AG09319 (cell line): ENCODE measurements at regions not wholly inside any gene's neighbourhood (a gene's known extent, or its start where the extent isn't known, plus 50 kb on each side); places are given as distances from the start of the nearest gene placed in this dataset.
"Not testable (repeated sequence)": the region's sequence is repeated elsewhere in the genome, so short reads cannot be mapped to it uniquely, and the experiment has no call there.

ENCODE experiments used
- DNase-seq: peaks from one replicate; pipeline ENCODE4 v3.0.0-alpha.2; 2010; ENCODE audit warnings: low read depth; ENCODE audit errors: extremely low read depth
- CTCF ChIP-seq: IDR thresholded peaks from 2 replicates; pipeline ENCODE4 v1.5.1; 2011; ENCODE audit warnings: low read depth, mild to moderate bottlenecking, inconsistent platforms, low read length, moderate library complexity

GRCh38 chr6:135604035-135604860, 106.7 kb upstream of the AHI1 start:
- no peak for TF ChIP-seq CTCF
- no peak for DNase-seq

- no peak for TF ChIP-seq CTCF
- no peak for DNase-seq
These were observed 107.8 kb upstream of the AHI1 start for GRCh38 chr6:135605278-135605790.

DNA sequence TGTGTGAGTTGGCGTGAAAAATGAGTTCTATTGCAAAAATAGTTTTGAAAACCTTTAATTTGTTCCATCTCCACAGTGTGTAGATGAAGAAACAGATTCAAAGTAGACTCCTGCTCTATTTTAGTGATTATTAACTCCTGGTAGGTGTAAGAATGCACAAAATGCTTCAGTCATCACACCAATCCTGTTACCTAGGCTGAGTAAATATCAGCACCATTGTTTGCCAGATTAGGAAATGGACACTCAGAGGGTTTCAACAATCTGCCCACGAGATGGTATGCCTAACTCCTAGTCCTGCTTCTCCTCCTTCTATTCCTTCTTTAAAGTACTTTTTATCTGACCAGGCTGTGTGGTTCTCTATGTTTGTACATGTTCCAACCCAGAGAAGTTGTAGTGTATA, 108.9 kb upstream of the AHI1 start:
- TF ChIP-seq CTCF: no peak
- no peak for DNase-seq

- TF ChIP-seq CTCF: no peak
- no peak for DNase-seq
These were observed 110.5 kb upstream of the AHI1 start for GRCh38 chr6:135608031-135608430.

GRCh38 chr6:135610192-135610591, 112.7 kb upstream of the AHI1 start:
- not testable (repeated sequence) for DNase-seq

- no peak for TF ChIP-seq CTCF
- no peak for DNase-seq
These were observed 119.1 kb upstream of the AHI1 start for GRCh38 chr6:135616655-135617054.

DNA sequence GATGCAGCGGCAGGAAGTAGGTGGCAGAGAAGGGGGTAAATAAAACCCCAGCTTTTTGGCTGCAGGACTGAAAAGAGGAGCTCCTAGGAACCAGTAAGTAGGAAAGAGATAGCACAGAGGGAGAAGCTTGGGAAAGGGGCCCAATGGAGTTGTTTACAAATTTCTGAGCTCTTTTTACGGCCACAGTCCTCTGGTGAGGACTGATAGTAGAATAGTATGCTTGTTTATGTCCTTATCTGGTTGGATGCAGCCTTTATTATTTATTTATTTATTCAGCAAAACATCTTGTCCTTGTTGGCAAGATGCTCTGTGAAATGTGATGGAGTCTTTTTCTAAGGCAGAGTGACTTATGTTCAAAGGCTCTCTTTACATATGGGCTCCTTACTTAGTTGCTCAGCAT, 119.7 kb upstream of the AHI1 start:
- no peak for DNase-seq
- TF ChIP-seq CTCF: no peak

GRCh38 chr6:135622081-135622480, 124.5 kb upstream of the AHI1 start:
- DNase-seq: no peak
- TF ChIP-seq CTCF: no peak
